ENCODE measurements at regions not wholly inside any gene's neighbourhood (a gene's known extent, or its start where the extent isn't known, plus 50 kb on each side); places are given as distances from the start of the nearest gene placed in this dataset.

DNA sequence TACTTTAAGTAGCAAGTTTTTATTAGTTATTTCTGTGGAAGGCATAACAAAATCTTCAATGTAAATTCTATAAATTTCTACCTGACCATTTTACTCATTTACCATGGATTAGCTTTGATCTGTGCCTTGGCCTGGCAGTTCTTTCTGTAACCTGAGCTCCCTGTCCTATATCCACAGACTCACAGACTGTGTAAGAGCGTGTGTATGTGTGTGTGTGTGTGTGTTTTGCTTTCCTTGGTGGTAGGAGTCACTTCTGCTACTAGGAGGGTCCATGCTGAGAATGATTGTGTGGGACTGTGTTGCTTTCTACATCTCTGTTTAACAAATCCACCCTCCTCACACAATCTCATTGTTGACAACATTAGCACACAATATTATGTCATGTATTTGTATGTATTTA, 221.2 kb upstream of the PELI2 start:
- Histone ChIP-seq H2AFZ (ENCODE audit: low read depth, low read length) (no peak overlapping the region), H3K9me3 (ENCODE audit: insufficient read depth, low read length, severe bottlenecking) (no peaks in the 10 kb centered on the region), H3K4me3 (ENCODE audit: low read depth in 1 of 2, low read length in 2 of 2) (no peak overlapping the region), H3K4me1 (ENCODE audit: insufficient read depth, low read length) (no peaks in the 10 kb centered on the region), H3K9ac (ENCODE audit: low read depth, low read length) (no peak overlapping the region), H3K27ac (ENCODE audit: low read length) (no peak overlapping the region), H3K79me2 (ENCODE audit: insufficient read depth, low read length) (no peaks in the 10 kb centered on the region), H3K27me3 (ENCODE audit: insufficient read depth, low read length, poor library complexity) (no peaks in the 10 kb centered on the region), H3K4me2 (ENCODE audit: insufficient read depth, low read length) (no peak overlapping the region), H4K20me1 (ENCODE audit: insufficient read depth, low read length) (no peaks in the 10 kb centered on the region), H3K36me3 (ENCODE audit: insufficient read depth, low read length) (no peaks in the 10 kb centered on the region)
- TF ChIP-seq CTCF (IDR thresholded peaks at IDR 0.05; ENCODE audit: borderline replicate concordance, extremely low read depth, low read length, poor library complexity, severe bottlenecking) (no peak), EZH2 (IDR thresholded peaks at IDR 0.05; ENCODE audit: borderline replicate concordance, low read depth, low read length, severe bottlenecking) (no peak)
- DNase-seq (no peak), ATAC-seq (ENCODE audit: insufficient read depth, low read depth) (no peak)

- H2AFZ ChIP-seq (ENCODE audit: low read depth, low read length) = no peak overlapping the region
- no peaks in the 10 kb centered on the region for H3K9me3 ChIP-seq (ENCODE audit: insufficient read depth, low read length, severe bottlenecking)
- H3K4me1 ChIP-seq (ENCODE audit: insufficient read depth, low read length) = no peaks in the 10 kb centered on the region
- no peak overlapping the region for H3K9ac ChIP-seq (ENCODE audit: low read depth, low read length)
- H3K27ac ChIP-seq (ENCODE audit: low read length) = no peak overlapping the region
- H3K4me3 ChIP-seq (ENCODE audit: low read depth in 1 of 2, low read length in 2 of 2) = no peak overlapping the region
- ATAC-seq (ENCODE audit: insufficient read depth, low read depth) (no peak), DNase-seq (no peak)
- H3K36me3 ChIP-seq (ENCODE audit: insufficient read depth, low read length) = no peaks in the 10 kb centered on the region
- no peaks in the 10 kb centered on the region for H3K27me3 ChIP-seq (ENCODE audit: insufficient read depth, low read length, poor library complexity)
- no peaks in the 10 kb centered on the region for H4K20me1 ChIP-seq (ENCODE audit: insufficient read depth, low read length)
- H3K4me2 ChIP-seq (ENCODE audit: insufficient read depth, low read length) = no peak overlapping the region
- no peak for TF ChIP-seq CTCF (IDR thresholded peaks at IDR 0.05; ENCODE audit: borderline replicate concordance, extremely low read depth, low read length, poor library complexity, severe bottlenecking)
- TF ChIP-seq EZH2 (IDR thresholded peaks at IDR 0.05; ENCODE audit: borderline replicate concordance, low read depth, low read length, severe bottlenecking) = no peak
- no peaks in the 10 kb centered on the region for H3K79me2 ChIP-seq (ENCODE audit: insufficient read depth, low read length)
These were observed 219.3 kb upstream of the PELI2 start for GRCh38 chr14:55898938-55899337.

GRCh38 chr14:55899531-55899930, 218.7 kb upstream of the PELI2 start:
- Histone ChIP-seq H4K20me1 (ENCODE audit: insufficient read depth, low read length) (no peaks in the 10 kb centered on the region), H3K36me3 (ENCODE audit: insufficient read depth, low read length) (no peaks in the 10 kb centered on the region), H3K9ac (ENCODE audit: low read depth, low read length) (no peak overlapping the region), H3K4me3 (ENCODE audit: low read depth in 1 of 2, low read length in 2 of 2) (no peak overlapping the region), H3K27ac (ENCODE audit: low read length) (no peak overlapping the region), H2AFZ (ENCODE audit: low read depth, low read length) (no peak overlapping the region), H3K9me3 (ENCODE audit: insufficient read depth, low read length, severe bottlenecking) (no peaks in the 10 kb centered on the region), H3K4me1 (ENCODE audit: insufficient read depth, low read length) (no peaks in the 10 kb centered on the region), H3K79me2 (ENCODE audit: insufficient read depth, low read length) (no peaks in the 10 kb centered on the region), H3K4me2 (ENCODE audit: insufficient read depth, low read length) (no peak overlapping the region), H3K27me3 (ENCODE audit: insufficient read depth, low read length, poor library complexity) (no peaks in the 10 kb centered on the region)
- no peak for ATAC-seq (ENCODE audit: insufficient read depth, low read depth)
- no peak for DNase-seq
- TF ChIP-seq CTCF (IDR thresholded peaks at IDR 0.05; ENCODE audit: borderline replicate concordance, extremely low read depth, low read length, poor library complexity, severe bottlenecking) (no peak), EZH2 (IDR thresholded peaks at IDR 0.05; ENCODE audit: borderline replicate concordance, low read depth, low read length, severe bottlenecking) (no peak)

DNA sequence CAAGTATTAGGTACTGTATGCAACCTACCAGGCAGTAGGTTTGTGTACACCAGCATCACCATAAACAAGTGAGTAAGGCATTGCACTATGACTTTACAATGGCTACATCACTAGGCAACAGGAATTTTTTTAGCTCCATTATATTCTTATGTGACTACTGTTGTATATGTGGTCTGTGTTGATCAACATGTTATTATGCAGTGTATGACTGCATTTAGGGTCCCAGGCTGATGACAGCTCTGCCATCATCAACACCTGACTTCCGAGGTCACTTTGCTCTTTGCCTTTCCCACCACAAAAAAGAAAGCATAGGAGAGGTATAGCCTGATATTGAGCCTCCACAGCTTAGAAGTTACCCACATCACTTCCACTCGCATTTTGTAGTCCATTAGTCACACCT, 217.5 kb upstream of the PELI2 start:
- Histone ChIP-seq H3K4me3 (ENCODE audit: low read depth in 1 of 2, low read length in 2 of 2) (no peak overlapping the region), H3K27ac (ENCODE audit: low read length) (no peak overlapping the region), H3K36me3 (ENCODE audit: insufficient read depth, low read length) (no peaks in the 10 kb centered on the region), H4K20me1 (ENCODE audit: insufficient read depth, low read length) (no peaks in the 10 kb centered on the region), H3K4me1 (ENCODE audit: insufficient read depth, low read length) (no peaks in the 10 kb centered on the region), H3K79me2 (ENCODE audit: insufficient read depth, low read length) (no peaks in the 10 kb centered on the region), H3K9ac (ENCODE audit: low read depth, low read length) (no peak overlapping the region), H2AFZ (ENCODE audit: low read depth, low read length) (no peak overlapping the region), H3K4me2 (ENCODE audit: insufficient read depth, low read length) (no peak overlapping the region), H3K9me3 (ENCODE audit: insufficient read depth, low read length, severe bottlenecking) (no peaks in the 10 kb centered on the region), H3K27me3 (ENCODE audit: insufficient read depth, low read length, poor library complexity) (no peaks in the 10 kb centered on the region)
- DNase-seq (no peak), ATAC-seq (ENCODE audit: insufficient read depth, low read depth) (peak; percentile 57; the same call in 2 of the 3 replicates)
- no peak for TF ChIP-seq CTCF (IDR thresholded peaks at IDR 0.05; ENCODE audit: borderline replicate concordance, extremely low read depth, low read length, poor library complexity, severe bottlenecking)
- TF ChIP-seq EZH2 (IDR thresholded peaks at IDR 0.05; ENCODE audit: borderline replicate concordance, low read depth, low read length, severe bottlenecking) = no peak

Measured in DND-41 (cell line).